ENCODE measurements at regions not wholly inside any gene's neighbourhood (a gene's known extent, or its start where the extent isn't known, plus 50 kb on each side); places are given as distances from the start of the nearest gene placed in this dataset.

DNA sequence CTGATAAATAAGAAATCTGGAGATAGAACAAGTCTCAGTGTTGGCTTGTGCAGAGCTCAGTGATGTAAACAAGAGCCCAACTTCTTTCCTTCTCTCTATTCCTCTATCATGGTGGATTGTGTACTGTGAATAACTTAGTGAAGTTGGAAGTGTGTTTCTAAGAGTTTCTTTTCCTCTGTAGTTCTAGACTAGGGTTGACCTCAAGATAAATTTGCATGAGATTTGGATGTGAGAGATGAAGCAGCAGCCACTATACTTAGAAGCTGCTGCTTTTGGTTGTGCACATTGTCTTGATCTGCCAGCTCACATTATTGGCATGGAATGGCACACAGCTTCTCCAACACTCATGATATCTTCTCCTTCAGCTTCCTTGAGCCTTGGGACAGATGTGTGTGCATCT, 198.9 kb upstream of the ZP4 start:
- no peak for TF ChIP-seq SMAD3 (CRISPR knock-in tag; IDR thresholded peaks at IDR 0.05; ENCODE audit: borderline replicate concordance)
- TF ChIP-seq, protein P1, sequence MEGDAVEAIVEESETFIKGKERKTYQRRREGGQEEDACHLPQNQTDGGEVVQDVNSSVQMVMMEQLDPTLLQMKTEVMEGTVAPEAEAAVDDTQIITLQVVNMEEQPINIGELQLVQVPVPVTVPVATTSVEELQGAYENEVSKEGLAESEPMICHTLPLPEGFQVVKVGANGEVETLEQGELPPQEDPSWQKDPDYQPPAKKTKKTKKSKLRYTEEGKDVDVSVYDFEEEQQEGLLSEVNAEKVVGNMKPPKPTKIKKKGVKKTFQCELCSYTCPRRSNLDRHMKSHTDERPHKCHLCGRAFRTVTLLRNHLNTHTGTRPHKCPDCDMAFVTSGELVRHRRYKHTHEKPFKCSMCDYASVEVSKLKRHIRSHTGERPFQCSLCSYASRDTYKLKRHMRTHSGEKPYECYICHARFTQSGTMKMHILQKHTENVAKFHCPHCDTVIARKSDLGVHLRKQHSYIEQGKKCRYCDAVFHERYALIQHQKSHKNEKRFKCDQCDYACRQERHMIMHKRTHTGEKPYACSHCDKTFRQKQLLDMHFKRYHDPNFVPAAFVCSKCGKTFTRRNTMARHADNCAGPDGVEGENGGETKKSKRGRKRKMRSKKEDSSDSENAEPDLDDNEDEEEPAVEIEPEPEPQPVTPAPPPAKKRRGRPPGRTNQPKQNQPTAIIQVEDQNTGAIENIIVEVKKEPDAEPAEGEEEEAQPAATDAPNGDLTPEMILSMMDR (IDR thresholded peaks at IDR 0.05), result no peak
